GM18870 (cell line): ENCODE measurements at regions not wholly inside any gene's neighbourhood (a gene's known extent, or its start where the extent isn't known, plus 50 kb on each side); places are given as distances from the start of the nearest gene placed in this dataset.
"Not testable (repeated sequence)": the region's sequence is repeated elsewhere in the genome, so short reads cannot be mapped to it uniquely, and the experiment has no call there.

Experiments
- ATAC-seq: cut with Tn5 transposase; IDR thresholded peaks from one replicate; pipeline ENCODE4 v1.9.1; 2021; ENCODE audit warnings: moderate library complexity; ENCODE audit not compliant: unreplicated experiment

DNA sequence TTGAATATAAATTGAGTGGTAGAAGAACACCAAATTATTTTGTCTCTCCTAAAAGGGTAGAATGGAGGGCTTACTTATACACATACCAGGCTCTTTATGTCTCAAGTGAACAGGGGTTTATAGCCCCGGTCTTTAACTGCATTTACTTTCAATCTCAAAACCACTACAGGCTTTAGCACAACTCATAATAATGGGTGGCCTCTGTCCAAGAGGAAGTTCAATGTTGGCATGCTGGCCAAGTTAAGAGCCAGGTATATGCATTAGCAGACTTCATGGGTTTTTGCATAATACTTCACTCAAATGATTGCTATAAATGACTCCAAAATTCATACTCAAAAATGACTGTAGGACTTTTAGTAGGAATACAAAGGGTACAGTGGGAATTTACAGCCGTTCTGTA lies 118.5 kb upstream of the OTUD4 start:
- no peak for ATAC-seq

DNA sequence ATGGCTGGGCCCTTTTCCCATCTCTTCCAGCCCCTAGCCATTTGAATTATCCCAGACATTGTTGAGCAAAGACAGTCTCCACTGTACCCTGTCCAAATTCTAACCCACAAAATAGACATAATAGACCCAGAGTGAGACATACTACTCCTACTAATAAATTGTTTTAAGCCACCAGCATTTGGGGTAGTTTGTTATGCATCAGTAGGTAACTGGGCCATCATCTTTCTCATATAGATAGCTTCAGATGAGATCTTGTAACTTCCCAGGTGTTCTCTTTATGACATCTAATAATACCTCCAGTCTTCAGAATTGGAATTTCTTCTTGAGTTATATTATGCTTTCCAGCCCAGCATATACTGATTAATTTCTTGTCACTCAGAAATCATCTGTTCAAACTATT lies 117.2 kb upstream of the OTUD4 start:
- ATAC-seq = no peak

DNA sequence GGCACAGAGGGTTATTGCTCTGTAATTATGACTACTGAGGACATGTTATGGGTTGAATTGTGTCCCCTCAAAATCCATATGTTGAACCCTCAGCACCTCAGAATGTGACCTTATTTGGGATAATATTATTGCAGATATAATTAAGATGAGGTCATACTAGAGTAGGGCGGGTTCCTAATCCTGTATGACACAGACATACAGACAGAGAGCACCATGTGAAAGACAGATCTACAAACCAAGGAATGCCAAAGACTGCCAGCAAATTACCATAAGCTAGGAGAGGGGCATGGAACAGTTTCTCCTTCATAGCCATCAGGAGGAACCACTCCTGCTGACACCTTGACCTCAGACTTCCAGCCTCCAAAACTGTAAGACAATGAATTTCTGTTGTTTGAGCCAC lies 115.2 kb upstream of the OTUD4 start:
- no peak for ATAC-seq

DNA sequence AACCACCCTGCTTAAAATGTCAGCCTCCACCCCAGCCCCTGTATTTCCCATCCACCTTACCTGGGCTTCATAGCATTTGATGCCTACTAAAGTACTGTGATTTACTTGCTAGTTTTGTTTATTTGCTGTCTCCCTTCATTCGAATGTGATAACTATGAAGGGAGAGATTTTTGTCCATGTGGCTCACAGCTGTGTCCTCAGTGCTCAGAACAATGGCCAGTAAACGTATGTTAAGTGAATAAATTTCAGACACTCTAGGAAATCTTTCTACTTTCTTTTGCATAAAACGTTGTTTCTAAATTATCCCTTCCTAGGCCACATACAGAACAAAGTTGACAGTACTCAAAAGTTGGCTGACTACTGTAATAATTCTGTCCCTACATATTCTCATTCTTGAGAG lies 114.7 kb upstream of the OTUD4 start:
- no peak for ATAC-seq

DNA sequence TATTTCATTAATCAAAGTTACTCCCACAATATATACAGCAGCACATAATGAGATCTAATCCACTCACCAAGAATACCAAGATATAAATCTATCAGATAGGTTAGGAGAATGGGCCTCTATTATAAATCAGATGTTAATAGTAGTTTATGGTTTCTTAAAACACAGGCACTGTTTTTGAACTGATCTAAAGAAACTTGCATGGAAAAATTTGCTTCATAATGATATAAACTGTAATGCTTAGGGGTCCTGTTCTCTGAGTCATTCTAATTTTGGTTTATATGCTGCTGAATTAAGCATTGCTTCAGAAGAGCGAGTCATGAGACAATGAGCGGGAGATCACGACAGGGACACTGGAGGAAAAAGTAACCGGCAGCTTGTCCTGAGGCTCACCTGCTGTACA lies 113.3 kb upstream of the OTUD4 start:
- no peak for ATAC-seq

DNA sequence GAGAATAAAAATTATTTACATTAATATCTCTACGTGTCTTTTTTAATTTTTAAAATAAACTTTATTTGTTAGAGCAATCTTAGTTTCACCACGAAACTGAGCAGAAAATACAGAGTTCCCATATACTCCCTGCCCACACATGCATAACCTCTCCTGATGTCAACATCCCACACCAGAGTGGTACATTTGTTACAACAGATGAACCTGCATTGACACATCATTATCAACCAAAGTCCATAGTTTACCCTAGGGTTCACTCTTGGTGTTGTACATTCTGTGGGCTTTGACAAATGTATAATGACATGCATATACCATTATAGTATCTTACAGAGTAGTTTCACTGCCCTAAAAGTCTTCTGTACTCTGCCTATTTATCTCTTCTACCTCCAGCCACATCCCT lies 110.6 kb upstream of the OTUD4 start:
- no peak for ATAC-seq

DNA sequence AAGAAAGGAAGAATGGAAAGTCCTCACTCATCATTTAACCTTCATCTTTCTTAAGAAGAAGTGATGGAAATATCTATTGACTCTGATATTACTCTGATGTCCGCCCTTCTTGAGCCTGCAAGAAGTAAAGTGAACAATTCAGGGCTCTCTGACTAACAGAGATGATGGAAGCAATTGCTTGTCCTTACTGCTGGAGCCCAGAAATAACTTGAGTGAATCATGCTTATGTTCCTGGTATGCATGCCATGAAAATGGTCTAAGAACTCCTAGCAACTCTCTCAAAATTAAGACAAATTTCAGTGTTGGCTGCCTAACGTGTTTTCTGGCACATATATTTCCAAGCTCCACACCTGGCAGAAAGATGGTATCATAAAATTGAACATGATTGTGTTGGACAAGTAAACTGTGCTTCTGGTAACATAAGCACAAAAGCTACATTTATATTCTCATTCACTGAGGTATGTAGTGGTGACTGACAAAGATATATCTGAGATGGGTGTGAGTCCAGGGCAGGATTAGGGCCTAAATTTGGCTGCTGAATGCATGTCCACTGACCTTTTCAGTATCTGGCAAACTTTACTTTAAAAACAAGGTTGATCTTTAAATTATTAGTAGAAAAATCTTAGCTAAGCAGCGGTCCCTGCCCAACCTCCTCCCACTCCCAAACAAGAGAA lies 109.2 kb upstream of the OTUD4 start:
- no peak for ATAC-seq

DNA sequence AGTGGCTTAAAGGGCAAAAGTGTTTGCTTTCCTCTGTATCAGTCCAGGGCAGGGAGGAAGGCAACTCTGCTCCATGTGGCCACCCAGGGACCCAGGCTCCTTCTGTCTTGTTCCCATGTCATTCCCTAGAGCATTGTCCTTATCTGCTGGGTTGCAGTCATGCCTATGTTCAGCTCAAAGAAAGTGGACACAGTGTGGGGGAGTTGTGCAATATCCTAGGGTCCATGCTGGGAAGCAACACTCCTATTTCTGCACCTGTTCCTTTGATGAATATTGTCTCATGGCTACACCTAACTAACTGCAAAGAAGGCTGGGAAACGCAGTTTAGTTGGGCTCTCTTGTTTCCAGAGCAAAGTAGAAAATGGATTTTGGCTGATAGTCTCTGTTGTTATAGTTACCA lies 107.0 kb upstream of the OTUD4 start:
- ATAC-seq = no peak

DNA sequence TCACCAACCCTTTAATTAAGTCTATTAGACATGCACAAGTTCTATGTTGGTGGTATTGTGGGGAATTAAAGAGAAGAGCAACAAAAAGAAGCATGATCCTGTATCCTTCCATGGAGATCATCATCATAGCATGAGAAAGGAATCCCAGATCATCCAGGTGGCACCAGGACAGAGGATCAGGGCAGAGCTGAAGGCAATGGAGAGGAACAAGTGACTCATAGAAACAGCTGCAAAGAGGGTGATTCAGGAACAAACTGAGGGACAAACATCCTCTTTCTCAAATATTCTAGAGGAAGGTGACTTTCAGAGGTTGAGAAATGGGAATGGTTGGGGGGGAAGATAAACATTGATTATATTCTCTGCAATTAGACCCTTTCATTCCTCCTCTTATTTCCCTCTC lies 105.5 kb upstream of the OTUD4 start:
- no peak for ATAC-seq

DNA sequence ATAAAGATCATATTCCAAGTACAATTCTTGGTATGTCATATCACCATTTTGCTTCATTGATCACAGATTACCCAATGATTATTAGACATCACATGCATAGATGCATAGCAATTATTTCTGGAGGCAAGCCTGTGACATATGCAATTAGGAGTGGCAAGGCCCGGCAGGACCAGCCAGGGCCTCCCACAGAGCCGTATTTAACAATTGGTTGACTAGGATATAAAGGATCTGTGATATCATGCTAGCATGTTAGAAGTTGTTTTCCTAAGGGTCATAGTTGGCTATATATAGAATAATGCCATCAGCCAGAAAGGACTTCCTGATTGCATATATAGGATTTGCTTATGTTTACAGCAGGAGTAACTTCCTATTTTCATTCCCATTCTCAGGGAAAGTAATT lies 103.5 kb upstream of the OTUD4 start:
- ATAC-seq = no peak

DNA sequence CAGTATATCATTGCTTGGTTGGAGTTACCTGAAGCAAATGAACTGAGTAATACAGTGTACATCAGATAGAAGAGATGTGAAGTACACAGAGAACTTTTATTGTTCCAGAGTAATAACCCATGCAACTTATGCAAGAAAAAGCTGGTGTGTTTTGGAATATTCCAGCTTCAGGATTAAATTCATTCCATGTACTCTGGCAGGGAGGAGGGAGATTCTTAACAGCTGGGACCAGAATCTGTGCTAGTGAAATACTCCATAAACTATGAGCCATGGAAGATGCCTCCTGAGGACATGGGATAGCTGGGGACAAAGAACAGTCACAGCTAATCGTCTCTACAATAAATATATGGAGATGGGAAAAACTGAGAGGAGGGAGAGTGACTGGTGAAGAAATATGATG lies 101.6 kb upstream of the OTUD4 start:
- ATAC-seq = no peak

DNA sequence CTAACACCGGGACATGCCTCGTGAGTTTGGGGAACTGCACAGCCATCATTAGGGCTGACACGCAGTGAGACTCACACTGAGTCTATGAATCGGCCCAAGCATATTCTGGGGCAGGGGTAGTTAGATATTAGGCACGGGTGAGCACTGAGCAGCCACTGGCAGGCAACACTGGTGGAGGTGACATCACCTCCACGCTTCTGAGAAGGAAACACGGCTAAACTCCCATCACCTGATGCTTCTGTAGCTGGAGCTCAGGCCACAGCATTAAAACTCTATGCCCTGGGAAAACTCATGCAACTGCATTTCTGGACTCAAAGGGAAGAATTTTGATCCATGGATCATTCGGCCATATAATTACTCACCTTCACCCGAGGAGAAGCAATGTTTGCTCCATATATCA lies 100.8 kb upstream of the OTUD4 start:
- ATAC-seq = no peak

DNA sequence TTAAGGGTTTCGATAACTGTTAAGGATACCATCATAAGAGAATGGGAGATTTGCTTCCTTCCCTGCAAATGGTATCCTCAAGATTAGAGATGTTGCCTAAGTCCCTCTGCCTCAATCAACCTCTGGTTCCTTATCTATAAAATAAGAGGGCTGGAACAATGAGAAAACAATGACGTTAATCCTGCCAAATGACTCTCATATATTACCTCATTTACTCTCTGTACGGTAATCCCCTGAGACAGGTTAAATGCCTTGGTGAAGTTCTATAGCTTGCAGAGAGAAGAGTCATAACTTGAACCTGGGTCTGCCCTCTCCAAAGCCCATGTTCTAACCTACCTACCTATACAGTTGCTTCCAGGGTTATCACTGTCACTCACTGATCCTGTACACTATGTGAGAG lies 100.2 kb upstream of the OTUD4 start:
- no peak for ATAC-seq

DNA sequence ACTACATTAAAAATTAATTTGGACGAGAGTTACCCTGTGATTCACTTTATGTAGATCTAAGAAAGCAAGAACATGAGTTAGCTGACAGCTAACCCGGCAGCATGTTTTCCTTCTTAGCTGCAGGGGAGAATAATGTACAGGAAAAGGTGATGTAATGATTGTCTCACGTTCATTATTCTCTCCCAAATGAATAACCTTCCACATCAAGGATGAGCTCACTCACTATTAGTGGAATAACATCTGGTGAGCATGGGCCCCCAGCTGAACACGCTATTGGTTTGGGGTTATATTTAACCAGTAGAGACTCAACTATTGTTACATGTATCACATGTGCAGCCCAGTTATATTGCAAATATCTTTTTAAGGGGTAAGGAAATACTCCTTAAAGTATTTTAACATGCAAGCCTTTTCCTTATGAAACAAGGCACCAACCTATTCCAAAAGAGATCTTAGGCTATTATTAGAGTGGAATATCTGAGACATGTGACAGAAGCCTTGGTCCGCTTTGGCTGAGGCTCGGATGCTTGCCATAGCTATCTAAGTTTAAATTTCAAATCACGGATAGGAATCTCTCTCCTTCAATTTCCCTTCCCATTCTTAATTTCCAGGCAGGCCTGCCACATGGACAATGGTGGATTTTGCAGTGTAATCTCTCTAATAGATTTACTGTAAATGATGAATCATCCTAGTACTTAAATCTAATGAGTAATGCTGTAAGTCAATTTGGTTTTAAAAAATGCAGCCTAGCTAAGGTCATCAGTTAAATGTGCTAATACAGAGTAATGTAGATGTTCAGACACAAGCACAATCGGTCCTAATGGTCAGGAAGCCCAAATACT lies 99.0 kb upstream of the OTUD4 start:
- no peak for ATAC-seq

DNA sequence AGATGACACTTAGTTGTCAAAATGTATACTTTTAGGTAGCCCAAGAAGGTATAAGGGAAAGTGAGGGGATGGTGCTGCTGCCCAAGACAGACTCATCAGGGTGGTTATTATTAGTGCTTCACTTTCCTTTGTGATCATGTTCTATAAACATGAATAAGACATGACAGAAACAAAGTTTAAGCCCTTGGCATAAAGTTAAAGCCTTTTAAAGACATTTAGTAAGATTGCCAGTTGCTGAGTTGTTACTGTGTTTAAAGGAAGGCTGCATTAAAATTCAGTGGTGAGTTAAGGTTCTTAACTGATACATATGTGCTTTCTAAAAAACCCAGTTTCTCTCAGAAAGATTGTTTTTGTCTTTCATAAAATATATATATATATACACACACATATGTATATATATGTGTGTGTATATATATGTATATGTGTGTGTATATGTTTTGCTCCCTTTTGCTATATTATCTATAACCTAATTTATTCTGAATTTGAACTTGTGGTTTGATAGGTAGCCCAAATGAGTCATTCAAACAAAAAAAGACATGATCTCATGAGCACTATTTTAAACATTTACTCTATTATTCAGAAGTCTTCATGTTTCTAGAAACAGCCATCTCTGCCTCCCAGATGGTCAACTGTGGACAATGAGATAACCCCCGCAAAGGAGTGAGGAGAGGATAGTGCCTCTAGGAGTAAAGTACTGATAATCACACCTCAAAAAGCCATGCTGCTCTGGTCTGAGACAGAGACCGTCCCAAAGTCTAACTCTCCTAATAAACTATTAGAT lies 98.1 kb upstream of the OTUD4 start:
- ATAC-seq = no peak

DNA sequence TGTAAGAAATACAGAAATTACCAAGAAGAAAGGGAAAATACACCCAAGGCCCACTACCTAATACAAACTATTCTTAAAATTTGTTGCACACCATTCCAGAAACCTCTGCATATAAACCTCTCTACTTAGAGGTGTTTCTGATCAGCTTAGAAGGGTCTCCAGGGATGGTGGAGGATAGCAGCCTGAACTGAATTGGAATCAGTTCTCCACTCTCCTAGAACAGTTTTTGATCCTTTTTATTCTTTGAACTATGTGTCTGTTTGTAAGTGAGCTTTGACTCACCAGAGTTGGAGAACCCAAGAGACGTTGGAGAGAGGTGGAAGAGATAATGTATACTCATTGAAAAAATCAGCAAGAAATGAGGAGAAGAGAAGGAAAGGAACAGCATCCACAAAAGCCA lies 96.6 kb upstream of the OTUD4 start:
- no peak for ATAC-seq

DNA sequence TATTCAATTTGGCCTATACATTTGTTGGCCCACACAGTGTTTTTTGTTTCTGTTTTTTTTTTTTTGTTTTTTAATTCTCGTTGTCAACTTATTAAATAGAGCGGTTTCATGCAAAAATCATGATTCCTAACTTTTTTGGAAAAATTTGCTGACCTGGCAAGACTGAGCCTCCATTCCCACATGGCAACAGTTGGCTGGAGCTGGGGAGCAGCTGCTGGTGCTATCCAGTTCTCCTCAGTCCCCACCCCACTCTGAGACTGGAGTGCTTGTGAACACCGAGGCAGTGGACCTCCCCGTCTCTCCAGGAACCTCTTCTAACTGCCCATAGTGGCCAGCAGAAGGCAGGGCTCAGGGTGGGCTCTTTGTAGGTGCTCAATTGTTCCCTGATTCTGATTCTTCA lies 95.7 kb upstream of the OTUD4 start:
- ATAC-seq = no peak

DNA sequence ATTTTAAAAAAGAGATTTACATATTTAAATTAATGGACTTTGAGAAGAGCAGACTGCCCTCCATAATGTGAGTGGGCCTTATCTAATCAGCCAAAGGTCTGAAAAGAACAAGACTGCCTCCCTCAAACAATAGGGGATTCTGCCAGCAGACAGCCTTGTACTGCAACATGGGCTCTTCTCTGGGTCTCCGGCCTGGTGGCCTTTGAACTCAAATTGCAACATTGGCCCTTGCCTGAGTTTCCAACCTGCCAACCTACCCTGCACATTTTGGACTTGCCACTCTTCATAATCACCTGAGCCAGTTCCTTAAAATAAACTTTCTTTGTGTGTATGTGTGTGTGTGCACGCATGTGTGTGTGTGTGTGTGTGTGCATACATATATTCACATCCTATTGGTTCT lies 90.8 kb upstream of the OTUD4 start:
- ATAC-seq = no peak

DNA sequence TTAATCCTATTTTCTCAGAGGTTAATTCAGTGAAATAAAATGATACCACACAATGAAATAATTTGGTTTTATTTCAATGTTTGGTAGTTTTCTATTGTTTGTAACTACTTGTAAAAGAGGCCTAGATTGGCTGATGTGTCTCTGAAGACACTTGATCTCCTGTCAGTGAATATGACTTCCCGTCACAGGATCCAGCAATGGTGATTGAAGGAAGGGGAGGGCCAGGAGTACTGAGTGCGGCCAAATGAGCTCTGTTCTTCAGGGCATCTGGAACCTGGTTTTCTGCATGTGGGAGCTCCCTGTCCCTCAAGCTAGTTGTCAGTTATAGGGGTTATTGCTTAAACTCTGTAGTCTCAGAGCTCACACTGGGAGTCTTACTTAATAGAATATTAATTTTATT lies 86.5 kb upstream of the OTUD4 start:
- ATAC-seq = no peak

DNA sequence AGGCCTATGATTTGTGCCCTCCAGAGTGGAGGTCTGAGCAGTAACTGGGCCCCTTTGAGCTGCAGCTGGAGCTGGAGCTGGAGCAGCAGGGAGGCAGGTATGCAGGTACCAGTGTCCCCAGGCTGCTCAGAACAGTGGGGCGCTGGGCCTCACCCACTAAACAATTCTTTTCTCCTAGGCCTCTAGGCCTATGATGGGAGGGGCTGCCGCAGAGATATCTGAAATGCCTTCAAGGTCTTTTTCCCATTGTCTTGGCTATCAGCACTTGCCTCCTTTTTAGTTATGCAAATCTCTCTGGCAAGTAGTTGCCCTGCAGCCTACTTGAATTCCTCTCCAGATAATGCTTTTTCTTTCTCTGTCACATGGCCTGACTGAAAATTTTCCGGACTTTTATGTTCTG lies 79.7 kb upstream of the OTUD4 start:
- no peak for ATAC-seq

DNA sequence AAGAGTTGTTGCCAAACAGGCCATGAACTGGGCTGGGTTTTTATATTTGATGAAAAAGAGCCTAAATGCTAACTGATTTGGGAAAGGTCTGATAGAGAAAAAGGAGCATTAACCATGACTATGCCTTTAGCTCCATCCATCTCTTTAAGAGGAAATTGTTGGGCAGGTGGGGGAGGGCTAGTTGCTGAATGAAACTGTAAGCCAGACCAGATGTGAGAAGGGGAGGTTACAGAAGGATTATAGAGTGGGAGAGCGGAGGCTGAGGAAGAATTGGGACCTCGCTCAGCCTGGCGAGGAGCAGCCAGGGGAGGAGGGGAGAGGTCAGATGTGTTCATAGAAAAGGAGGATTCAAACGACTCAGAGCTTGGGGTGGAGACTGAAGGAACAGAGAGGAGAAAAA lies 74.9 kb upstream of the OTUD4 start:
- not testable (repeated sequence) for ATAC-seq

DNA sequence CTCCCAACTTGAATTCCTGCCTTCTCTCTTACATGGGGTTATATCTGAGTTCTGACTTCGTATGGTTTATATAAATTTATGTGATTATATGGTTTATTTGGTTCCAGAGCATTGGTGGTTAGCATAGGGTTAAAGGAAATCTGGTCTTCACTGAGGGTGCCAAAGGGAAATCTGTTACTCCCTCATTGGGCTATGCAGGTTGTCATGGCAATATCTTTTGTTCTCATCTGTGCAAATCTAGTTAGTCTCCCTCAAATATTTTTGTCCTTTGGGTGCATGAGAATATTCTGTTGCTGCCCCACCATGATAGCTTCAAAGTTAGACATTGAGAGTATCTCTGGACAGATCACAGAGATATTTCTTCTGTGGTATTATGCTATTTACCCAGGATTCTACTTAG lies 71.8 kb upstream of the OTUD4 start:
- no peak for ATAC-seq
